ENCODE measurements at regions not wholly inside any gene's neighbourhood (a gene's known extent, or its start where the extent isn't known, plus 50 kb on each side); places are given as distances from the start of the nearest gene placed in this dataset.

DNA sequence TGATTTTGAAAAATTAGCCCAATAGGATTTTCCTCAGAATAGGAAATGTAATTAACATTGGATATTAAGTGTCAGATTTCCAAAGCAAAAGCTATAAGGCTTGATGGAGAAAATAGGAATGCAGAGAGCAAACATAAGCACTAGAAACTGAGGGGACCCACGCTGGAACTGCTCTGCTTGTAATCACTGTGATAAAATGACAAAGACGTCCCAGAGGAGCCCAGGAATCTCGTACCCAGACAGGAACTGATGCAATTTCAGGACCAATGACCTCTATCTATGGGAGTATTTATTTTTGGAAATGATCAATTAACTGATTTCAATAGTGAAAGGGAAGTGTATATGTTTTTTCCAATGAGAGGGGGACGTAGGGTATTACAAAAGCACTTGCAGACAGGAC lies 714.5 kb upstream of the WWC1 start:
- TF ChIP-seq TAF1 (IDR thresholded peaks at IDR 0.05; ENCODE audit: borderline replicate concordance, low read depth, low read length) (no peak), RAD21 (IDR thresholded peaks at IDR 0.05; ENCODE audit: insufficient read depth, low read depth, low read length) (no peak), TBL1XR1 (IDR thresholded peaks at IDR 0.05; ENCODE audit: low read depth, low read length) (no peak), SUZ12 (IDR thresholded peaks at IDR 0.05; ENCODE audit: unreplicated experiment) (no peak), ATF7 (IDR thresholded peaks at IDR 0.05; ENCODE audit: low read depth) (no peak), SMC3 (IDR thresholded peaks at IDR 0.05; ENCODE audit: borderline replicate concordance, low read length) (no peak), SPI1 (IDR thresholded peaks at IDR 0.05; ENCODE audit: borderline replicate concordance, insufficient read depth, low read depth, low read length) (no peak), STAT3 (IDR thresholded peaks at IDR 0.05; ENCODE audit: low read depth, low read length) (no peak), EP300 (IDR thresholded peaks at IDR 0.05; ENCODE audit: borderline replicate concordance in 1 of 2, control insufficient read depth in 1 of 2, low read depth in 2 of 2, low read length in 2 of 2) (no peak), BHLHE40 (IDR thresholded peaks at IDR 0.05; ENCODE audit: borderline replicate concordance in 1 of 2, low read depth in 2 of 2, low read length in 1 of 2) (no peak)
- TF ChIP-seq, protein P1, sequence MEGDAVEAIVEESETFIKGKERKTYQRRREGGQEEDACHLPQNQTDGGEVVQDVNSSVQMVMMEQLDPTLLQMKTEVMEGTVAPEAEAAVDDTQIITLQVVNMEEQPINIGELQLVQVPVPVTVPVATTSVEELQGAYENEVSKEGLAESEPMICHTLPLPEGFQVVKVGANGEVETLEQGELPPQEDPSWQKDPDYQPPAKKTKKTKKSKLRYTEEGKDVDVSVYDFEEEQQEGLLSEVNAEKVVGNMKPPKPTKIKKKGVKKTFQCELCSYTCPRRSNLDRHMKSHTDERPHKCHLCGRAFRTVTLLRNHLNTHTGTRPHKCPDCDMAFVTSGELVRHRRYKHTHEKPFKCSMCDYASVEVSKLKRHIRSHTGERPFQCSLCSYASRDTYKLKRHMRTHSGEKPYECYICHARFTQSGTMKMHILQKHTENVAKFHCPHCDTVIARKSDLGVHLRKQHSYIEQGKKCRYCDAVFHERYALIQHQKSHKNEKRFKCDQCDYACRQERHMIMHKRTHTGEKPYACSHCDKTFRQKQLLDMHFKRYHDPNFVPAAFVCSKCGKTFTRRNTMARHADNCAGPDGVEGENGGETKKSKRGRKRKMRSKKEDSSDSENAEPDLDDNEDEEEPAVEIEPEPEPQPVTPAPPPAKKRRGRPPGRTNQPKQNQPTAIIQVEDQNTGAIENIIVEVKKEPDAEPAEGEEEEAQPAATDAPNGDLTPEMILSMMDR (IDR thresholded peaks at IDR 0.05 in 2 of 3, conservative IDR thresholded peaks at IDR 0.05 in 1 of 3; ENCODE audit: control insufficient read depth in 2 of 3, extremely low read depth in 1 of 3, insufficient read depth in 1 of 3, low read depth in 3 of 3, low read length in 3 of 3): no peak
- TF ChIP-seq, protein P2, sequence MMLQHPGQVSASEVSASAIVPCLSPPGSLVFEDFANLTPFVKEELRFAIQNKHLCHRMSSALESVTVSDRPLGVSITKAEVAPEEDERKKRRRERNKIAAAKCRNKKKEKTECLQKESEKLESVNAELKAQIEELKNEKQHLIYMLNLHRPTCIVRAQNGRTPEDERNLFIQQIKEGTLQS (IDR thresholded peaks at IDR 0.05; ENCODE audit: borderline replicate concordance, extremely low read depth, low read depth, low read length): no peak
- TF ChIP-seq, protein P3, sequence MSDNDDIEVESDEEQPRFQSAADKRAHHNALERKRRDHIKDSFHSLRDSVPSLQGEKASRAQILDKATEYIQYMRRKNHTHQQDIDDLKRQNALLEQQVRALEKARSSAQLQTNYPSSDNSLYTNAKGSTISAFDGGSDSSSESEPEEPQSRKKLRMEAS (IDR thresholded peaks at IDR 0.05; ENCODE audit: low read depth, low read length): no peak
- TF ChIP-seq, protein P4, sequence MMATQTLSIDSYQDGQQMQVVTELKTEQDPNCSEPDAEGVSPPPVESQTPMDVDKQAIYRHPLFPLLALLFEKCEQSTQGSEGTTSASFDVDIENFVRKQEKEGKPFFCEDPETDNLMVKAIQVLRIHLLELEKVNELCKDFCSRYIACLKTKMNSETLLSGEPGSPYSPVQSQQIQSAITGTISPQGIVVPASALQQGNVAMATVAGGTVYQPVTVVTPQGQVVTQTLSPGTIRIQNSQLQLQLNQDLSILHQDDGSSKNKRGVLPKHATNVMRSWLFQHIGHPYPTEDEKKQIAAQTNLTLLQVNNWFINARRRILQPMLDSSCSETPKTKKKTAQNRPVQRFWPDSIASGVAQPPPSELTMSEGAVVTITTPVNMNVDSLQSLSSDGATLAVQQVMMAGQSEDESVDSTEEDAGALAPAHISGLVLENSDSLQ (IDR thresholded peaks at IDR 0.05): no peak

Data from GM12878 (cell line).